K562 (cell line): ENCODE measurements at regions not wholly inside any gene's neighbourhood (a gene's known extent, or its start where the extent isn't known, plus 50 kb on each side); places are given as distances from the start of the nearest gene placed in this dataset.

ENCODE experiments used
- ZBTB34 ChIP-seq: fragments of 250-450 bp; sonication (Bioruptor Pico); IDR thresholded peaks from 2 replicates; pipeline ENCODE4 v1.8.0; 2021; ENCODE audit warnings: mild to moderate bottlenecking, moderate library complexity
- ZBTB40 ChIP-seq, 2 experiments: fragments of 450-650 bp in 1 of 2; sonication (generic) in 1 of 2; formaldehyde crosslinking in 1 of 2; IDR thresholded peaks; 2 replicates each; pipeline versions ENCODE4 v1.7.1 to v1.9.0; 2016 to 2022; ENCODE audit warnings: inconsistent platforms in 1 of 2, mild to moderate bottlenecking in 1 of 2, missing genetic modification reagents in 1 of 2
- TF ChIP-seq, protein P1 (sequence below): fragments of 250-450 bp; sonication (Bioruptor Pico); IDR thresholded peaks from 2 replicates; pipeline ENCODE4 v1.9.0; 2021; ENCODE audit warnings: mild to moderate bottlenecking, inconsistent platforms

GRCh38 chr7:13442226-13442625, 547.2 kb downstream of the ETV1 start (continued):
- TF ChIP-seq, protein P1, sequence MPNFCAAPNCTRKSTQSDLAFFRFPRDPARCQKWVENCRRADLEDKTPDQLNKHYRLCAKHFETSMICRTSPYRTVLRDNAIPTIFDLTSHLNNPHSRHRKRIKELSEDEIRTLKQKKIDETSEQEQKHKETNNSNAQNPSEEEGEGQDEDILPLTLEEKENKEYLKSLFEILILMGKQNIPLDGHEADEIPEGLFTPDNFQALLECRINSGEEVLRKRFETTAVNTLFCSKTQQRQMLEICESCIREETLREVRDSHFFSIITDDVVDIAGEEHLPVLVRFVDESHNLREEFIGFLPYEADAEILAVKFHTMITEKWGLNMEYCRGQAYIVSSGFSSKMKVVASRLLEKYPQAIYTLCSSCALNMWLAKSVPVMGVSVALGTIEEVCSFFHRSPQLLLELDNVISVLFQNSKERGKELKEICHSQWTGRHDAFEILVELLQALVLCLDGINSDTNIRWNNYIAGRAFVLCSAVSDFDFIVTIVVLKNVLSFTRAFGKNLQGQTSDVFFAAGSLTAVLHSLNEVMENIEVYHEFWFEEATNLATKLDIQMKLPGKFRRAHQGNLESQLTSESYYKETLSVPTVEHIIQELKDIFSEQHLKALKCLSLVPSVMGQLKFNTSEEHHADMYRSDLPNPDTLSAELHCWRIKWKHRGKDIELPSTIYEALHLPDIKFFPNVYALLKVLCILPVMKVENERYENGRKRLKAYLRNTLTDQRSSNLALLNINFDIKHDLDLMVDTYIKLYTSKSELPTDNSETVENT = no peak
- TF ChIP-seq ZBTB40 (IDR thresholded peaks at IDR 0.05) (no peak), ZBTB40 (CRISPR knock-in tag; IDR thresholded peaks at IDR 0.05) (no peak), ZBTB34 (no peak)
- TF ChIP-seq, all 486 proteins: peak for 0
